Right lobe of liver (tissue), 4 donors: ENCODE measurements at regions not wholly inside any gene's neighbourhood (a gene's known extent, or its start where the extent isn't known, plus 50 kb on each side); places are given as distances from the start of the nearest gene placed in this dataset.

Experiments used
- CTCF ChIP-seq, 4 donors: fragments of 200-600 bp in 3 of 4; fragments of 450-650 bp in 1 of 4; IDR thresholded peaks; one replicate each; pipeline versions ENCODE4 v1.5.1 to v1.8.0; 2016 to 2022; ENCODE audit warnings: antibody characterized with exemption in 4 of 4, mild to moderate bottlenecking in 2 of 4
- POLR2A ChIP-seq: fragments of 450-650 bp; IDR thresholded peaks from one replicate; pipeline ENCODE4 v1.6.1; 2017; ENCODE audit warnings: antibody characterized with exemption, mild to moderate bottlenecking
- donor health status: DM: no; HTN: no; CAD: no.
- donor health status: DM: no; HTN: no; CAD: no.
- donor health status: DM: no; HTN: yes; CAD: no.

- TF ChIP-seq CTCF (IDR thresholded peaks at IDR 0.05) = no peak
- TF ChIP-seq POLR2A = no peak
Measured at GRCh38 chr12:107487011-107487680, 198.5 kb upstream of the PWP1 start.
